Thyroid gland (tissue), 4 donors: ENCODE measurements at regions not wholly inside any gene's neighbourhood (a gene's known extent, or its start where the extent isn't known, plus 50 kb on each side); places are given as distances from the start of the nearest gene placed in this dataset.
A peak's percentile ranks its signal among the peaks of the same experiment; 100 is the strongest.

Experiments
- DNase-seq, 2 donors: peaks; one replicate each; pipeline ENCODE4 v3.0.0-alpha.2; 2019
- H3K27ac ChIP-seq, 3 donors: fragments of 200-600 bp; sonication (generic); 1 replicate in 2 of 3; 2 replicates in 1 of 3; pipeline ENCODE4 v1.5.1; 2016 to 2019; ENCODE audit warnings: mild to moderate bottlenecking in 1 of 3, moderate library complexity in 1 of 3
- H3K27me3 ChIP-seq: fragments of 200-600 bp; sonication (generic); one replicate; pipeline ENCODE4 v1.5.1; 2019
- H3K36me3 ChIP-seq, 2 donors: fragments of 200-600 bp; sonication (generic); one replicate each; pipeline ENCODE4 v1.5.1; 2016 to 2019
- H3K4me1 ChIP-seq, 2 donors: fragments of 200-600 bp; sonication (generic); one replicate each; pipeline ENCODE4 v1.5.1; 2017 to 2019
- H3K4me3 ChIP-seq, 3 donors: fragments of 200-600 bp; sonication (generic); replicated peaks in 1 of 3; 1 replicate in 2 of 3; 2 replicates in 1 of 3; pipeline ENCODE4 v1.5.1; 2016; ENCODE audit warnings: mild to moderate bottlenecking in 1 of 3
- H3K9me3 ChIP-seq: fragments of 200-600 bp; sonication (generic); one replicate; pipeline ENCODE4 v1.5.1; 2017
- CTCF ChIP-seq, 6 experiments: fragments of 200-600 bp in 3 of 6; fragments of 450-650 bp in 3 of 6; sonication (generic) in 3 of 6; IDR thresholded peaks; one replicate each; pipeline ENCODE4 v1.5.1; 2016 to 2019; ENCODE audit warnings: antibody characterized with exemption in 6 of 6, mild to moderate bottlenecking in 2 of 6, inconsistent platforms in 1 of 6, moderate library complexity in 1 of 6
- POLR2A ChIP-seq, 2 donors: fragments of 450-650 bp; IDR thresholded peaks; one replicate each; pipeline ENCODE4 v1.6.1; 2017; ENCODE audit warnings: antibody characterized with exemption in 2 of 2, mild to moderate bottlenecking in 2 of 2, moderate library complexity in 1 of 2
- WGBS, 2 donors: methylation state at CpG; one replicate each; pipeline ENCODE4 v1.1.5; 2017; 5-methylcytosine and 5-hydroxymethylcytosine counted together
- intact Hi-C: fragments of 100-400 bp; cut with DNase I; formaldehyde crosslinking; loops from one replicate; pipeline ENCODE4 v1.15.1; 2023

- DNase-seq: peak; percentile 63 to 68
- H3K36me3 ChIP-seq: no peaks in the 10 kb centered on the region
- H3K4me3 ChIP-seq: no peak overlapping the region
- peaks cover 26 to 46% of the 10 kb centered on the region in 2 donors for H3K4me1 ChIP-seq
- peak overlapping the region; percentile 46 to 72 (median 72) for H3K27ac ChIP-seq
- no peak for TF ChIP-seq CTCF (IDR thresholded peaks at IDR 0.05)
- TF ChIP-seq POLR2A (IDR thresholded peaks at IDR 0.05): no peak
- WGBS, 2 donors: 68 to 79% methylated on average over 8 of the region's 8 CpGs
- intact Hi-C loops: no loop called here
- no peaks in the 10 kb centered on the region for H3K9me3 ChIP-seq
- H3K27me3 ChIP-seq: no peaks in the 10 kb centered on the region
Measured at GRCh38 chr13:33381906-33382305, 96.4 kb upstream of the STARD13 start.

GRCh38 chr13:33383724-33384577 is 98.4 kb upstream of the STARD13 start:
- no peaks in the 10 kb centered on the region for H3K27me3 ChIP-seq
- DNase-seq: peak; percentile 77 to 82
- H3K4me1 ChIP-seq: peaks cover 26 to 41% of the 10 kb centered on the region in 2 donors
- no peak for TF ChIP-seq CTCF (IDR thresholded peaks at IDR 0.05)
- peak in 1 of 2 donors; percentile 51 for TF ChIP-seq POLR2A (IDR thresholded peaks at IDR 0.05)
- H3K27ac ChIP-seq: peak overlapping the region; percentile 72 to 83 (median 80)
- no peaks in the 10 kb centered on the region for H3K9me3 ChIP-seq
- no peak overlapping the region for H3K4me3 ChIP-seq
- H3K36me3 ChIP-seq: no peaks in the 10 kb centered on the region
- WGBS, 2 donors: 32 to 44% methylated on average over 12 of the region's 12 CpGs
- intact Hi-C loops: no loop called here

- intact Hi-C loops: no loop called here
Measured at GRCh38 chr13:33388286-33388998, 102.9 kb upstream of the STARD13 start.

GRCh38 chr13:33392794-33393405 is 107.3 kb upstream of the STARD13 start:
- DNase-seq: no peak
- Histone ChIP-seq H3K27ac (peak overlapping the region in 2 of 3 donors; percentile 39 to 61), H3K4me1 (peaks cover 28 to 32% of the 10 kb centered on the region in 2 donors), H3K4me3 (no peak overlapping the region), H3K27me3 (no peaks in the 10 kb centered on the region), H3K9me3 (no peaks in the 10 kb centered on the region), H3K36me3 (no peaks in the 10 kb centered on the region)
- intact Hi-C loops: no loop called here
- no peak for TF ChIP-seq POLR2A (IDR thresholded peaks at IDR 0.05)
- no peak for TF ChIP-seq CTCF (IDR thresholded peaks at IDR 0.05)
- WGBS, 2 donors: 73 to 77% methylated on average over 4 of the region's 4 CpGs

More at GRCh38 chr13:33388286-33388998, 102.9 kb upstream of the STARD13 start:
- no peaks in the 10 kb centered on the region for H3K9me3 ChIP-seq
- H3K4me1 ChIP-seq: peaks cover 28 to 30% of the 10 kb centered on the region in 2 donors
- 89 to 93% methylated on average over 8 of the region's 8 CpGs for WGBS, 2 donors
- no peak overlapping the region for H3K4me3 ChIP-seq
- no peaks in the 10 kb centered on the region for H3K27me3 ChIP-seq
- no peak for DNase-seq
- peak overlapping the region in 1 of 3 donors; percentile 39 for H3K27ac ChIP-seq
- no peaks in the 10 kb centered on the region for H3K36me3 ChIP-seq
- TF ChIP-seq CTCF (IDR thresholded peaks at IDR 0.05): peak in 1 of 6 experiments; percentile 9
- TF ChIP-seq POLR2A (IDR thresholded peaks at IDR 0.05): no peak
